ENCODE measurements at regions not wholly inside any gene's neighbourhood (a gene's known extent, or its start where the extent isn't known, plus 50 kb on each side); places are given as distances from the start of the nearest gene placed in this dataset.
"Not testable (repeated sequence)": the region's sequence is repeated elsewhere in the genome, so short reads cannot be mapped to it uniquely, and the experiment has no call there.

DNA sequence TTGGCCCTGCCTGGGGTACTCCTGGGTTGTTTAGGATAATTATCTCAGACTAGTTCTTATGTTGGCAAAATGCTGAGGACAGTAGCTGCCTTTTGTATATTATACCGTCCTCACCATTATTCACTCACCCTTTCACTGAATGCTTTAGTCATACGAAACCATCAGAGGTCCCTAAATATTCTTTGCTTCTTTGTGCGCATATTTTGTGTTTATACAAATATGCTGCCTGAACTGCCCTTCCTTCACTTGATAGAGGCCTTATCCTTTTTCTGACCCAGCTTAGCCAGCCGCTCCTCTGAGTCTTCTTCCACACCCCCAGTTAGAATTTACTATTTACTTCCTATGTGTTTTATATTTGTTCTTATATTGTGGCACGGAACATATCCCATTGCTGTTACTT lies 70.2 kb upstream of the OSBPL3 start:
- H3K4me1 ChIP-seq (ENCODE audit: control insufficient read depth, insufficient read depth, low read length, unreplicated experiment): no peaks in the 10 kb centered on the region
- H3K27me3 ChIP-seq (ENCODE audit: insufficient read depth, low read length): no peaks in the 10 kb centered on the region
- no peaks in the 10 kb centered on the region for H3K36me3 ChIP-seq (ENCODE audit: insufficient read depth, low read length)
- no peak overlapping the region for H3K27ac ChIP-seq (ENCODE audit: low read depth, low read length)
- H3K4me3 ChIP-seq (ENCODE audit: low read depth, low read length): no peak overlapping the region
- no peak overlapping the region for H2AFZ ChIP-seq (ENCODE audit: low read length, unreplicated experiment)
- no peaks in the 10 kb centered on the region for H3K79me2 ChIP-seq (ENCODE audit: control insufficient read depth, insufficient read depth, low read length, unreplicated experiment)

DNA sequence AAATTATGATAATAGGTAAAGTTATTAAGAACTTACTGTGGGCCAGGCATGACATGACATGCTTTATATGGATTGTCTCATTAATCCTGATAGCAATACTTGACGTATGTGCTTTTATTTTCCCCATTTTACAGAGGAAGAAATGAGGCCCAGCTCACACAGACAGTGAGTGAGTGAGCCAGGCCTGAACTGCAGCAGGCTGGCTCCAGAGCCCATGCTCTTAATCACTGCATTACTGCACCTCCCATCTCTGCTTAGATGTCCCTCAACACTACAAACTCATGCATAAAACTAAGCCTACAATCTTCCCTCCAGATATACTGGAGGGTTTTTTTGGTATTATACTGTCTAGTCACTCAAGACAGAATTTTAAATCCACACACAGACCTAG lies 68.5 kb upstream of the OSBPL3 start:
- no peaks in the 10 kb centered on the region for H3K27me3 ChIP-seq (ENCODE audit: insufficient read depth, low read length)
- no peak overlapping the region for H2AFZ ChIP-seq (ENCODE audit: low read length, unreplicated experiment)
- no peaks in the 10 kb centered on the region for H3K79me2 ChIP-seq (ENCODE audit: control insufficient read depth, insufficient read depth, low read length, unreplicated experiment)
- no peaks in the 10 kb centered on the region for H3K4me1 ChIP-seq (ENCODE audit: control insufficient read depth, insufficient read depth, low read length, unreplicated experiment)
- no peak overlapping the region for H3K4me3 ChIP-seq (ENCODE audit: low read depth, low read length)
- H3K36me3 ChIP-seq (ENCODE audit: insufficient read depth, low read length): no peaks in the 10 kb centered on the region
- no peak overlapping the region for H3K27ac ChIP-seq (ENCODE audit: low read depth, low read length)

DNA sequence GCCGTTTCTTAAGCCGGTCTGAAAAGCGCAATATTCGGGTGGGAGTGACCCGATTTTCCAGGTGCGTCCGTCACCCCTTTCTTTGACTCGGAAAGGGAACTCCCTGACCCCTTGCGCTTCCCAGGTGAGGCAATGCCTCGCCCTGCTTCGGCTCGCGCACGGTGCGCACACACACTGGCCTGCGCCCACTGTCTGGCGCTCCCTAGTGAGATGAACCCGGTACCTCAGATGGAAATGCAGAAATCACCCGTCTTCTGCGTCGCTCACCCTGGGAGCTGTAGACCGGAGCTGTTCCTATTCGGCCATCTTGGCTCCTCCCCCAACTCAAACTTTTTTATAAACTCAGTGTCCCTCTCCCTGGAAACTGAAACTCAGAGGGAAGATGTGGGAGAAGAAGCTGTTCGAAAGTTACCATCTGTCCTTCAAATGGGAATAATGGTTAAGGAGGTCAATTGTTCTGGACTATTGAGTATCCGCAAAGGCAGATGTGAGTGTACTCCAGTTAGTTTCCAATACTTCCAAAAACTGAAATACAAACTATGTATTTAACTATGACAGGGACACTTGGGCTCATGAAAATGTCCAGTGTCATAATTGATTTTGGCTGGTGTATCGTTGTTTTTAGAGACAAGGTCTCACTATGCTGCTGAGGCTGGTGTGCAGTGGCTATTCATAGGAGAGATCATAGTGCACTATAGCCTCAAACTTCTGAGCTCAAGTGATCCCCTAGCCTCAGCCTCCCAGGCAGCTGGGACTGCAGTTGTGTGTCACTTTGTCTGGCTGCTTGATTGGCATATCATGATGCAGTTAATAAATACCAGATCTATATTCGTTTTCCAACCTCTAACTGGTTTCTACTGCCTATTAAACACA lies 67.8 kb upstream of the OSBPL3 start:
- not testable (repeated sequence) for H3K4me3 ChIP-seq (ENCODE audit: low read depth, low read length); H3K79me2 ChIP-seq (ENCODE audit: control insufficient read depth, insufficient read depth, low read length, unreplicated experiment); H3K36me3 ChIP-seq (ENCODE audit: insufficient read depth, low read length); H2AFZ ChIP-seq (ENCODE audit: low read length, unreplicated experiment); H3K27me3 ChIP-seq (ENCODE audit: insufficient read depth, low read length); H3K4me1 ChIP-seq (ENCODE audit: control insufficient read depth, insufficient read depth, low read length, unreplicated experiment); H3K27ac ChIP-seq (ENCODE audit: low read depth, low read length)

DNA sequence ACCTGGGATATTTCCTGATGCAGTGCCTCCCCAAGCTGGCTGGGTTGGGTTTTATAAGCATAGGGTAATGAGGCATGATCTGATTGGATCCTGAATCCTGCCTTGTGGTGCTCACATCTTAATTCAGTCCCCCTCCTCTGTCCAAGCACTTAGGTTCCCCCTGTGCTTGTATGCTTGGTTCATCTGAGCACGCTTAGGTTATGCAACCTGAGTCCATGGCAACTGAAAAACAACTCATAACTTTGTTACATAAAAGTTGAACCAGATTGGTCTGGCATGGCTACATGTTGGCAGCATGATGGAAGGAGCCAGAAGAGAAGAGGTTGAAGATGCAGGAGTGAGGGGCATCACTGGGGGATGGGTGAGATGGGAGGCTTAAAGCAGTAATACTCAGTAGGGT lies 57.3 kb upstream of the OSBPL3 start:
- Histone ChIP-seq H3K79me2 (ENCODE audit: control insufficient read depth, insufficient read depth, low read length, unreplicated experiment) (no peaks in the 10 kb centered on the region), H2AFZ (ENCODE audit: low read length, unreplicated experiment) (no peak overlapping the region), H3K4me1 (ENCODE audit: control insufficient read depth, insufficient read depth, low read length, unreplicated experiment) (no peaks in the 10 kb centered on the region), H3K27ac (ENCODE audit: low read depth, low read length) (no peak overlapping the region), H3K27me3 (ENCODE audit: insufficient read depth, low read length) (no peaks in the 10 kb centered on the region), H3K36me3 (ENCODE audit: insufficient read depth, low read length) (no peaks in the 10 kb centered on the region), H3K4me3 (ENCODE audit: low read depth, low read length) (no peak overlapping the region)

DNA sequence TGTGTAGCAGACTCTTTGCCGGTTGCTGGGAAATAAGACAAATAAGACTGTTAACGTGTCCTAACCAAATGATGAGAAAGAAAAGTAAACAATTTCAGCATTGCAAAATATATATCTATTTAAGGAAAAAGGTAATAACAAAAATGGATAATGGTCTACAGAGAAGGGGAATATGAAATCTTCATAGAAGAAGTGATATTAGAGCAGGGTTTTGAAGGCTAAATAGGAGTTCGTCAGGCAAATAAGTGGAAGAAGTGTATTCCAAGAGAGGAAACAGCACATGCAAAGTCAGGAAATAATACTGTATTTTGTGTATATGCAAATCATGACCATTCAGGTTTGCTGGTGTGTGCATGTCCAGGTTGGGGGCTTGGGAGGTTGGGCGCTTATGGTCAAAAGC lies 55.3 kb upstream of the OSBPL3 start:
- H2AFZ ChIP-seq (ENCODE audit: low read length, unreplicated experiment): no peak overlapping the region
- H3K79me2 ChIP-seq (ENCODE audit: control insufficient read depth, insufficient read depth, low read length, unreplicated experiment): no peaks in the 10 kb centered on the region
- H3K4me1 ChIP-seq (ENCODE audit: control insufficient read depth, insufficient read depth, low read length, unreplicated experiment): no peaks in the 10 kb centered on the region
- no peak overlapping the region for H3K4me3 ChIP-seq (ENCODE audit: low read depth, low read length)
- H3K27me3 ChIP-seq (ENCODE audit: insufficient read depth, low read length): no peaks in the 10 kb centered on the region
- no peaks in the 10 kb centered on the region for H3K36me3 ChIP-seq (ENCODE audit: insufficient read depth, low read length)
- H3K27ac ChIP-seq (ENCODE audit: low read depth, low read length): no peak overlapping the region

DNA sequence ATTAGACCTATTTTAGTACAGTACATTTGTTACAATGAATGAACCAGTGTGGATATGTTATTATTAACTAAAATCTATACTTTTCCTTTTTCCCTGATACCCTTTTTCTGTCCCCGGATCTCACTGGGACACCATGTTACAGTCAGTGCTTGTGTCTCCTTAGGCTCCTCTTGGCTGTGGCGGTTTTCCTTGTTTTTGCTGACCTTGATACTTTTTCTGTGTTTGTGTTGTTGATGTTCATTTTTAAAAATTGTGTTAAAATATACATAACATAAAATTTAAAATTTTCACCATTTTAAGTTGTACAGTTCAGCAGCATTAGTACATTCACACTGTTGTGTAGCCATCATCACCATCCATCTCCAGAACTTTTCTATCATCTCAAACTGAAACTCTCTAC lies 54.2 kb upstream of the OSBPL3 start:
- Histone ChIP-seq H2AFZ (ENCODE audit: low read length, unreplicated experiment) (no peak overlapping the region), H3K79me2 (ENCODE audit: control insufficient read depth, insufficient read depth, low read length, unreplicated experiment) (no peaks in the 10 kb centered on the region), H3K4me3 (ENCODE audit: low read depth, low read length) (no peak overlapping the region), H3K36me3 (ENCODE audit: insufficient read depth, low read length) (no peaks in the 10 kb centered on the region), H3K27me3 (ENCODE audit: insufficient read depth, low read length) (no peaks in the 10 kb centered on the region), H3K27ac (ENCODE audit: low read depth, low read length) (no peak overlapping the region), H3K4me1 (ENCODE audit: control insufficient read depth, insufficient read depth, low read length, unreplicated experiment) (no peaks in the 10 kb centered on the region)

DNA sequence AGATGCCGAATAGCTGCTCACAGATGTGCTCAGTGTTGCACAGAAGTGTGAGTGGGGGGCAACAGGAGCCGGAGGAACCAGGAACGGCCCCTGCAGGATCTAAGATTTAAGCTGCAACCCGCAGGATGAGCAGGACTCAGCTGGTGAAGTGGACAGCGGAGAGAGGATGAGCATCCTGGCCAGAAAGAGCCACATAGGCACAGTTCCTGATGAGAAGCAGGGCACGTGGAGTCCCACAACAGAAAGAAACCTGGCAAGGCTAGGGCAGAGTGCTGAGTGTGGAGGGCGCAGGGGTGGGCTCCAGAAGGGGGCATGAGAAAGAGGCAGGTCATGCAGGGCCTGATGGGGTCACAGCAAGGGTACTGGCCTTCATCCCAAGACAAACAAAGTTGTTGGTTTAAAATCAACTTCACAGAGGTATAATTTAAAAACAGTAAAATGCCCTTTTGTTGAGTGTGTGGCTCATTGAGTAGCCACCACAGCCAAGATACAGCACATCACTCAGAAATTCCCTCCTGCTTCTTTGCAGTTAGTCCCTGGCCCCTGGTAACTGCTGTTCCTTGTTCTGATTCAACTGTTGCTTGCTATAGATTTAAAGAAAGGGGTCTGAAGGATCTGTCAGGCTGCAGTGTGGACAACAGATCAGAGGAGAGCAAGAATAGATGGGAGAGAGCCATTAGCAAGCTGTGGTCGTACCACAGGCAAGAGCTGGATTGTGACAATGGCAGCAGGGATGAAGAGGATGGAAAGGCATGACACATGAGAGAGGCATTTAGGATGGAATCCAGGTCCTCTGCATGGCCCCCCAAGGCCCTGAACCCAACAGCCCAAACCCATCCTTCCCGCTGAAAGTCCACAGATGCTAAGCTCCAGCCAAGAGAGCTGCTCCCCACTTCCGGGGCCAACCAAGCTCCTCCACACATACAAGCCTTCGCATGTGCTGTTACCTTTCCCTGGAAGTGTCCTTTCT lies 53.1 kb upstream of the OSBPL3 start:
- H2AFZ ChIP-seq (ENCODE audit: low read length, unreplicated experiment): no peak overlapping the region
- no peaks in the 10 kb centered on the region for H3K27me3 ChIP-seq (ENCODE audit: insufficient read depth, low read length)
- peaks cover 11% of the 10 kb centered on the region for H3K4me1 ChIP-seq (ENCODE audit: control insufficient read depth, insufficient read depth, low read length, unreplicated experiment)
- H3K4me3 ChIP-seq (ENCODE audit: low read depth, low read length): no peak overlapping the region
- no peaks in the 10 kb centered on the region for H3K79me2 ChIP-seq (ENCODE audit: control insufficient read depth, insufficient read depth, low read length, unreplicated experiment)
- H3K27ac ChIP-seq (ENCODE audit: low read depth, low read length): no peak overlapping the region
- H3K36me3 ChIP-seq (ENCODE audit: insufficient read depth, low read length): no peaks in the 10 kb centered on the region

DNA sequence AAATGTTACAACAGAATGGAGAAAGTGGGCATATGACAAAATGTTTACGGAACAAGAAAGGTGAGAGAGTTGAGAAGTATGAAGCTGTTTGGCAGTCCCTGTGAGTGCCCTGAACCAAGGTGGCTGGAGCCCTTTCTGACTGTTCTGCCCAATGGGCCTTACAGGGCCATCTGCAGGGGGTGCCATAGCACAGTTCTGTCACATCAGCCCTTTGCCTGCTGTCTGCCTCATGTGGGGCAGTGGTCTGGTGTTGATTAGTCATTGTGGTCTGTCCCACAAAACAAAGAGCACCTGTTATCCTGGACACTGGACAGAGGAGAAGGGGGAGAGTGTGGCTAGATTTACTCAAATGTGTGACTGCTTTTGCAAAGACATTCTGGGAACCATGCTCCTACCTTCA lies 51.5 kb upstream of the OSBPL3 start:
- no peak overlapping the region for H3K27ac ChIP-seq (ENCODE audit: low read depth, low read length)
- H3K4me3 ChIP-seq (ENCODE audit: low read depth, low read length): no peak overlapping the region
- no peaks in the 10 kb centered on the region for H3K36me3 ChIP-seq (ENCODE audit: insufficient read depth, low read length)
- peaks cover 12% of the 10 kb centered on the region for H3K4me1 ChIP-seq (ENCODE audit: control insufficient read depth, insufficient read depth, low read length, unreplicated experiment)
- H3K27me3 ChIP-seq (ENCODE audit: insufficient read depth, low read length): no peaks in the 10 kb centered on the region
- H3K79me2 ChIP-seq (ENCODE audit: control insufficient read depth, insufficient read depth, low read length, unreplicated experiment): no peaks in the 10 kb centered on the region
- no peak overlapping the region for H2AFZ ChIP-seq (ENCODE audit: low read length, unreplicated experiment)

DNA sequence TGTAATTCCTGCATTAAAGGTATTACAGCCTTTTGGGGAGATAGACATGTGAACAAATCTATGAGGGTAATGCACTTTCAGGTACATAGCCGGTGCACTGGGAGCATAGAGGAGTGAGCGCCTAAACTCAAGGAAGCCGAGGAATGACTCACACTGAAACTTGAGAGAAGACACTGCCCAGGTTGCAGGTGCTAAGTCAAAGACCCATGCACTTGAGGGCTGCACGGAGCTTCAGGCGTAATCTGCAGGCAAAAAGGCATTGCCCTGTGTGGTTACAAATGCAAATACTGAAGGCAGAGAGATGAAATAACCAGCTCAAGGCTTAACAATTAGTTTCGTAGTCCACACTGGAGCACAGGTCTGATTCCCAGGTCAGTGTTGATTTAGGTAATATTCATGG lies 51.0 kb upstream of the OSBPL3 start:
- no peaks in the 10 kb centered on the region for H3K27me3 ChIP-seq (ENCODE audit: insufficient read depth, low read length)
- H2AFZ ChIP-seq (ENCODE audit: low read length, unreplicated experiment): no peak overlapping the region
- no peak overlapping the region for H3K4me3 ChIP-seq (ENCODE audit: low read depth, low read length)
- no peaks in the 10 kb centered on the region for H3K79me2 ChIP-seq (ENCODE audit: control insufficient read depth, insufficient read depth, low read length, unreplicated experiment)
- H3K27ac ChIP-seq (ENCODE audit: low read depth, low read length): no peak overlapping the region
- no peaks in the 10 kb centered on the region for H3K36me3 ChIP-seq (ENCODE audit: insufficient read depth, low read length)
- peaks cover 15% of the 10 kb centered on the region for H3K4me1 ChIP-seq (ENCODE audit: control insufficient read depth, insufficient read depth, low read length, unreplicated experiment)

Measured in ACC112 (cell line).